ENCODE measurements at regions not wholly inside any gene's neighbourhood (a gene's known extent, or its start where the extent isn't known, plus 50 kb on each side); places are given as distances from the start of the nearest gene placed in this dataset.

- Histone ChIP-seq H3K4me3 (ENCODE audit: low read length) (no peak overlapping the region), H3K27me3 (ENCODE audit: control insufficient read depth, low read length) (0 out of 2 replicates have a peak, but pooled peaks cover 2% of the 10 kb centered on the region), H3K9me3 (ENCODE audit: control insufficient read depth, insufficient read depth, low read length) (no peaks in the 10 kb centered on the region), H3K79me2 (ENCODE audit: control insufficient read depth, low read length) (no peaks in the 10 kb centered on the region), H3K27ac (ENCODE audit: low read depth, low read length) (no peak overlapping the region), H4K20me1 (ENCODE audit: control insufficient read depth, insufficient read depth, low read depth, low read length) (no peaks in the 10 kb centered on the region), H3F3A (ENCODE audit: control insufficient read depth, insufficient read depth) (no peaks in the 10 kb centered on the region), H3K9me2 (replicated peaks; ENCODE audit: control insufficient read depth, low read length) (no peaks in the 10 kb centered on the region), H3K36me3 (ENCODE audit: control insufficient read depth, low read length) (no peaks in the 10 kb centered on the region), H3K4me2 (ENCODE audit: low read length) (no peak overlapping the region), H3K4me1 (ENCODE audit: control insufficient read depth, low read length) (no peaks in the 10 kb centered on the region)
- TF ChIP-seq EZH2phosphoT487 (IDR thresholded peaks at IDR 0.05; ENCODE audit: borderline replicate concordance, low read length) (no peak), CTCF (IDR thresholded peaks at IDR 0.05; ENCODE audit: low read depth, low read length, poor library complexity, severe bottlenecking) (no peak)
Measured at GRCh38 chr1:172885971-172886370, 164.8 kb downstream of the TNFSF18 start.

GRCh38 chr1:172887162-172887561, 163.6 kb downstream of the TNFSF18 start:
- Histone ChIP-seq H3K27me3 (ENCODE audit: control insufficient read depth, low read length) (0 out of 2 replicates have a peak, but pooled peaks cover 2% of the 10 kb centered on the region), H4K20me1 (ENCODE audit: control insufficient read depth, insufficient read depth, low read depth, low read length) (no peaks in the 10 kb centered on the region), H3K9me2 (replicated peaks; ENCODE audit: control insufficient read depth, low read length) (no peaks in the 10 kb centered on the region), H3K4me3 (ENCODE audit: low read length) (no peak overlapping the region), H3K4me1 (ENCODE audit: control insufficient read depth, low read length) (no peaks in the 10 kb centered on the region), H3K27ac (ENCODE audit: low read depth, low read length) (no peak overlapping the region), H3K79me2 (ENCODE audit: control insufficient read depth, low read length) (no peaks in the 10 kb centered on the region), H3K4me2 (ENCODE audit: low read length) (no peak overlapping the region), H3K36me3 (ENCODE audit: control insufficient read depth, low read length) (no peaks in the 10 kb centered on the region), H3F3A (ENCODE audit: control insufficient read depth, insufficient read depth) (no peaks in the 10 kb centered on the region), H3K9me3 (ENCODE audit: control insufficient read depth, insufficient read depth, low read length) (no peaks in the 10 kb centered on the region)
- TF ChIP-seq CTCF (IDR thresholded peaks at IDR 0.05; ENCODE audit: low read depth, low read length, poor library complexity, severe bottlenecking) (no peak), EZH2phosphoT487 (IDR thresholded peaks at IDR 0.05; ENCODE audit: borderline replicate concordance, low read length) (no peak)

DNA sequence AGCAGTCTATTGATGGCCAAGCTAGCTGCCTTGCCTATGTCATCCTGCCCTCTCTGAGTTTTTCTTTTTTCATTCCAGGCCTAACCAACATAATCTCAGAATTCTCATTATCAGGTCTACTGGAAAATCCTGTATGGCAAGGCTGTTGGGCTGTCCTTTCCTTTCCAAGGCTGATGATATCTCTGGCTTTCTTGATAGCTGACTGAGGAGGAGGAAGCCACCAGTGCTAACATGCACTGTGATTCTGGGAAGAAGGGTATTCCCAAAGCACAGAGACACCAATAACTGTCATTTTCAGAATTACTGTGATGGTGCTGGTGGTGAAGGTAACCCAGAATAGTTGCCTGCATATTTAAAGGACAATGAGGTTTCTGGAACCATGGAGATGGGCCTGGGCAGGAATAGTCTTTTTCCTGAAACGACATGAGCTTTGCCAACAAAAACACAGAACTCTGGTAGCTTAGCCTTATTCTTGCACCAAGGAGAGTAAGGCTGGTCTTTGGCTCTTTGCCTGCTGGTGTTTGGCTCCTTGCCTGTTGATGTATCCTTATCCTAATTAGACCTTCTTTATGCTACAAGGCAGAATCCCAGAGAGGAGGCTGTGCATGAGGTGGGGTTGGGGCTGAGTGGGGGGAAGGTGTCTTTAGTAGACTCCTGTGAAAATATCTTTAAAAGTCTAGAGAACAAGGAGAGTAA, 157.4 kb downstream of the TNFSF18 start:
- no peaks in the 10 kb centered on the region for H3K9me2 ChIP-seq (replicated peaks; ENCODE audit: control insufficient read depth, low read length)
- TF ChIP-seq EZH2phosphoT487 (IDR thresholded peaks at IDR 0.05; ENCODE audit: borderline replicate concordance, low read length) (no peak), CTCF (IDR thresholded peaks at IDR 0.05; ENCODE audit: low read depth, low read length, poor library complexity, severe bottlenecking) (no peak)
- H3K9me3 ChIP-seq (ENCODE audit: control insufficient read depth, insufficient read depth, low read length): no peaks in the 10 kb centered on the region
- no peak overlapping the region for H3K4me2 ChIP-seq (ENCODE audit: low read length)
- H3K27ac ChIP-seq (ENCODE audit: low read depth, low read length): no peak overlapping the region
- no peak overlapping the region for H3K4me3 ChIP-seq (ENCODE audit: low read length)
- H3F3A ChIP-seq (ENCODE audit: control insufficient read depth, insufficient read depth): no peaks in the 10 kb centered on the region
- no peaks in the 10 kb centered on the region for H4K20me1 ChIP-seq (ENCODE audit: control insufficient read depth, insufficient read depth, low read depth, low read length)
- H3K36me3 ChIP-seq (ENCODE audit: control insufficient read depth, low read length): no peaks in the 10 kb centered on the region
- no peaks in the 10 kb centered on the region for H3K4me1 ChIP-seq (ENCODE audit: control insufficient read depth, low read length)
- no peaks in the 10 kb centered on the region for H3K27me3 ChIP-seq (ENCODE audit: control insufficient read depth, low read length)
- no peaks in the 10 kb centered on the region for H3K79me2 ChIP-seq (ENCODE audit: control insufficient read depth, low read length)
